B cell (primary cell): ENCODE measurements at regions not wholly inside any gene's neighbourhood (a gene's known extent, or its start where the extent isn't known, plus 50 kb on each side); places are given as distances from the start of the nearest gene placed in this dataset.

Source experiments
- ATAC-seq: fragments of 200-7000 bp; cut with Tn5 transposase; one replicate; pipeline ENCODE4 v1.10.0; 2021; ENCODE audit warnings: low read depth, mild to moderate bottlenecking, moderate number of reproducible peaks, moderate library complexity
- CTCF ChIA-PET: fragments of 350-600 bp; sonication (Branson Sonifier 250); formaldehyde crosslinking; loops from one replicate; lab custom pipeline; 2021; ENCODE audit warnings: antibody characterized with exemption, inconsistent platforms; lab: Charles Lee
- POLR2A ChIA-PET: fragments of 350-600 bp; sonication (Branson Sonifier 250); formaldehyde crosslinking; loops from one replicate; lab custom pipeline; 2021; ENCODE audit warnings: antibody characterized with exemption; lab: Charles Lee
- DNase-seq: peaks from one replicate; pipeline ENCODE4 v3.0.0; 2013
- H2AFZ ChIP-seq: 2 replicates; pipeline ENCODE4 v1.6.1; 2012; ENCODE audit warnings: mild to moderate bottlenecking, low read depth, low read length; ENCODE audit not compliant: insufficient read depth, poor library complexity, severe bottlenecking
- H3K27ac ChIP-seq, 2 donors: 1 replicate in 1 of 2; 2 replicates in 1 of 2; pipeline ENCODE4 v1.5.1; 2012 to 2013; ENCODE audit warnings: low read length in 2 of 2, mild to moderate bottlenecking in 2 of 2, moderate library complexity in 1 of 2
- H3K27me3 ChIP-seq, 4 experiments: fragments of 200-600 bp in 1 of 4; sonication (generic) in 1 of 4; replicated peaks in 1 of 4; 1 replicate in 2 of 4; 2 replicates in 2 of 4; pipeline versions ENCODE4 v1.6.1 to v1.7.0; 2013 to 2016; ENCODE audit warnings: low read length in 3 of 4, mild to moderate bottlenecking in 2 of 4, mixed read lengths in 1 of 4, moderate library complexity in 1 of 4; ENCODE audit not compliant: insufficient read depth in 4 of 4, control insufficient read depth in 3 of 4; ENCODE audit errors: control extremely low read depth in 1 of 4
- H3K36me3 ChIP-seq, 2 experiments: replicated peaks in 1 of 2; 1 replicate in 1 of 2; 2 replicates in 1 of 2; pipeline versions ENCODE4 v1.6.1 to v1.7.1; 2013; ENCODE audit warnings: low read length in 1 of 2; ENCODE audit not compliant: insufficient read depth in 2 of 2, control insufficient read depth in 1 of 2; ENCODE audit errors: control extremely low read depth in 1 of 2, extremely low read depth in 1 of 2
- H3K4me1 ChIP-seq, 2 donors: fragments of 200-600 bp in 1 of 2; sonication (generic) in 1 of 2; 1 replicate in 1 of 2; 2 replicates in 1 of 2; pipeline versions ENCODE4 v1.5.1 to v1.6.1; 2013 to 2017; ENCODE audit warnings: low read length in 2 of 2; ENCODE audit not compliant: control insufficient read depth in 2 of 2, insufficient read depth in 2 of 2
- H3K4me2 ChIP-seq: replicated peaks from 2 replicates; pipeline ENCODE3; 2012; ENCODE audit warnings: mild to moderate bottlenecking, low read depth, low read length; ENCODE audit not compliant: poor library complexity, severe bottlenecking
- H3K4me3 ChIP-seq, 5 experiments: fragments of 200-600 bp in 1 of 5; sonication (generic) in 1 of 5; 1 replicate in 3 of 5; 2 replicates in 2 of 5; pipeline versions ENCODE4 v1.5.1 to v1.7.0; 2011 to 2016; ENCODE audit warnings: low read length in 4 of 5, mild to moderate bottlenecking in 4 of 5, low read depth in 2 of 5, control low read depth in 1 of 5, moderate library complexity in 1 of 5; ENCODE audit not compliant: insufficient read depth in 1 of 5; ENCODE audit errors: control extremely low read depth in 1 of 5, extremely low read depth in 1 of 5
- H3K79me2 ChIP-seq: fragments of 200-600 bp; sonication (generic); one replicate; pipeline ENCODE4 v1.6.0; 2016; ENCODE audit warnings: low read length; ENCODE audit not compliant: control insufficient read depth, insufficient read depth
- H3K9ac ChIP-seq: fragments of 200-600 bp; sonication (generic); 2 replicates; pipeline ENCODE4 v1.6.1; 2017; ENCODE audit warnings: mild to moderate bottlenecking, low read length, moderate library complexity
- H3K9me3 ChIP-seq, 3 donors: one replicate each; pipeline versions ENCODE4 v1.6.1 to v1.7.1; 2013; ENCODE audit warnings: low read length in 2 of 3; ENCODE audit not compliant: control insufficient read depth in 2 of 3, insufficient read depth in 1 of 3; ENCODE audit errors: control extremely low read depth in 1 of 3
- H4K20me1 ChIP-seq: 2 replicates; pipeline ENCODE4 v1.6.0; 2012; ENCODE audit warnings: mild to moderate bottlenecking, low read length; ENCODE audit not compliant: insufficient read depth, control insufficient read depth, poor library complexity, severe bottlenecking
- H3K27ac Mint-ChIP-seq: one replicate; pipeline ENCODE4 v1.8.0; 2021; ENCODE audit warnings: mixed read lengths
- H3K27me3 Mint-ChIP-seq: one replicate; pipeline ENCODE4 v1.8.0; 2021; ENCODE audit warnings: mixed read lengths
- H3K4me1 Mint-ChIP-seq: one replicate; pipeline ENCODE4 v1.8.0; 2021; ENCODE audit warnings: mixed read lengths
- H3K4me3 Mint-ChIP-seq: one replicate; pipeline ENCODE4 v1.8.0; 2021; ENCODE audit warnings: mixed read lengths
- H3K9me3 Mint-ChIP-seq: one replicate; pipeline ENCODE4 v1.8.0; 2022; ENCODE audit warnings: mixed read lengths; ENCODE audit not compliant: insufficient read depth
- CTCF ChIP-seq: fragments of 200-600 bp; IDR thresholded peaks from one replicate; pipeline ENCODE4 v1.8.0; 2022; ENCODE audit warnings: antibody characterized with exemption, mild to moderate bottlenecking
- EZH2 ChIP-seq: IDR thresholded peaks from 2 replicates; pipeline ENCODE4 v1.6.1; 2012; ENCODE audit warnings: borderline replicate concordance, low read depth, mild to moderate bottlenecking, moderate library complexity, low read length; ENCODE audit not compliant: insufficient read depth, poor library complexity, severe bottlenecking
- WGBS: methylation state at CpG from one replicate; pipeline ENCODE4 v1.1.5; 2013; ENCODE audit warnings: missing lambda C conversion rate; ENCODE audit not compliant: insufficient coverage; 5-methylcytosine and 5-hydroxymethylcytosine counted together
- intact Hi-C: fragments of 100-400 bp; cut with micrococcal nuclease; formaldehyde crosslinking; loops from one replicate; pipeline ENCODE4 v1.10.0; 2022

- Histone ChIP-seq H3K27me3 (no peaks in the 10 kb centered on the region), H3K4me2 (no peak overlapping the region), H3K79me2 (no peaks in the 10 kb centered on the region), H3K4me1 (peaks cover 21 to 28% of the 10 kb centered on the region in 2 donors), H3K36me3 (no peaks in the 10 kb centered on the region), H4K20me1 (no peaks in the 10 kb centered on the region), H3K4me3 (no peak overlapping the region), H3K9me3 (no peaks in the 10 kb centered on the region), H3K27ac (no peak overlapping the region), H3K9ac (no peak overlapping the region), H2AFZ (no peak overlapping the region)
- TF ChIP-seq EZH2 (no peak), CTCF (no peak)
- POLR2A ChIA-PET, result no interaction called here
- no peak for DNase-seq
- no peak for ATAC-seq
- Mint-ChIP-seq H3K4me3 (no peak overlapping the region), H3K4me1 (peaks cover 32% of the 10 kb centered on the region), H3K9me3 (no peaks in the 10 kb centered on the region), H3K27me3 (no peaks in the 10 kb centered on the region), H3K27ac (no peak overlapping the region)
- CTCF ChIA-PET, result no interaction called here
- WGBS, result 22% methylated on average over 6 of the region's 7 CpGs
- intact Hi-C loops, result no loop called here
Observed at GRCh38 chr6:109299776-109300564, 82.3 kb downstream of the CD164 start.

GRCh38 chr6:109299265-109299607 lies 83.0 kb downstream of the CD164 start:
- DNase-seq, result no peak
- H3K9ac ChIP-seq, result no peak overlapping the region
- H3K4me3 ChIP-seq, result no peak overlapping the region
- intact Hi-C loops, result no loop called here
- ChIA-PET POLR2A (no interaction called here), CTCF (no interaction called here)
- no peak for TF ChIP-seq EZH2
- no peak for TF ChIP-seq CTCF
- 100% methylated on average over 1 of the region's 1 CpG for WGBS
- H3K4me1 Mint-ChIP-seq, result peaks cover 24% of the 10 kb centered on the region
- peaks cover 14 to 21% of the 10 kb centered on the region in 2 donors for H3K4me1 ChIP-seq
- H3K27ac Mint-ChIP-seq, result no peak overlapping the region
- H3K36me3 ChIP-seq, result no peaks in the 10 kb centered on the region
- H3K4me2 ChIP-seq, result no peak overlapping the region
- H3K27ac ChIP-seq, result no peak overlapping the region
- H4K20me1 ChIP-seq, result no peaks in the 10 kb centered on the region
- no peaks in the 10 kb centered on the region for H3K79me2 ChIP-seq
- no peaks in the 10 kb centered on the region for H3K27me3 ChIP-seq
- H3K27me3 Mint-ChIP-seq, result no peaks in the 10 kb centered on the region
- no peaks in the 10 kb centered on the region for H3K9me3 Mint-ChIP-seq
- H3K9me3 ChIP-seq, result no peaks in the 10 kb centered on the region
- H3K4me3 Mint-ChIP-seq, result no peak overlapping the region
- no peak for ATAC-seq
- H2AFZ ChIP-seq, result no peak overlapping the region
